ENCODE measurements at regions not wholly inside any gene's neighbourhood (a gene's known extent, or its start where the extent isn't known, plus 50 kb on each side); places are given as distances from the start of the nearest gene placed in this dataset.

- CTCF ChIA-PET = no interaction called here
- TF ChIP-seq FOXK2 (IDR thresholded peaks at IDR 0.05) (no peak), FOXA1 (IDR thresholded peaks at IDR 0.05) (no peak), TARDBP (IDR thresholded peaks at IDR 0.05) (no peak), ARNT (IDR thresholded peaks at IDR 0.05) (no peak), L3MBTL2 (conservative IDR thresholded peaks at IDR 0.05) (no peak), HDGF (IDR thresholded peaks at IDR 0.05; ENCODE audit: borderline replicate concordance) (no peak), ELF4 (IDR thresholded peaks at IDR 0.05) (no peak), ZNF384 (IDR thresholded peaks at IDR 0.05) (no peak), SUZ12 (IDR thresholded peaks at IDR 0.05) (no peak), NFRKB (IDR thresholded peaks at IDR 0.05) (no peak)
- POLR2A ChIA-PET = no interaction called here
- no peak for DNase-seq (ENCODE audit: extremely low spot score)
These were observed 97.9 kb upstream of the IL6 start for GRCh38 chr7:22629056-22629455.

GRCh38 chr7:22628112-22628511 lies 98.9 kb upstream of the IL6 start:
- DNase-seq (ENCODE audit: extremely low spot score) = no peak
- ChIA-PET CTCF (interaction anchor here (0.7 kb wide), 1 partner anchor 1778 kb away, joined by 3 read pairs; no protein-coding TSS in a partner anchor), POLR2A (no interaction called here)
- TF ChIP-seq FOXK2 (IDR thresholded peaks at IDR 0.05) (no peak), HDGF (IDR thresholded peaks at IDR 0.05; ENCODE audit: borderline replicate concordance) (no peak), FOXM1 (IDR thresholded peaks at IDR 0.05; ENCODE audit: borderline replicate concordance) (no peak), ZNF384 (IDR thresholded peaks at IDR 0.05) (no peak), PKNOX1 (IDR thresholded peaks at IDR 0.05) (no peak), BHLHE40 (IDR thresholded peaks at IDR 0.05; ENCODE audit: borderline replicate concordance) (no peak), CTBP1 (IDR thresholded peaks at IDR 0.05; ENCODE audit: borderline replicate concordance) (no peak), SUZ12 (IDR thresholded peaks at IDR 0.05) (no peak), FOXA1 (IDR thresholded peaks at IDR 0.05) (no peak), ELF4 (IDR thresholded peaks at IDR 0.05) (no peak), ARNT (IDR thresholded peaks at IDR 0.05) (no peak), L3MBTL2 (conservative IDR thresholded peaks at IDR 0.05) (no peak), TARDBP (IDR thresholded peaks at IDR 0.05) (no peak), LEF1 (IDR thresholded peaks at IDR 0.05; ENCODE audit: borderline replicate concordance) (no peak)

- ChIA-PET CTCF (no interaction called here), POLR2A (no interaction called here)
- no peak for DNase-seq (ENCODE audit: extremely low spot score)
- TF ChIP-seq FOXK2 (IDR thresholded peaks at IDR 0.05) (no peak), LEF1 (IDR thresholded peaks at IDR 0.05; ENCODE audit: borderline replicate concordance) (no peak), ZNF384 (IDR thresholded peaks at IDR 0.05) (no peak), ARNT (IDR thresholded peaks at IDR 0.05) (no peak), CTBP1 (IDR thresholded peaks at IDR 0.05; ENCODE audit: borderline replicate concordance) (no peak), FOXA1 (IDR thresholded peaks at IDR 0.05) (no peak), HDGF (IDR thresholded peaks at IDR 0.05; ENCODE audit: borderline replicate concordance) (no peak), BHLHE40 (IDR thresholded peaks at IDR 0.05; ENCODE audit: borderline replicate concordance) (no peak), L3MBTL2 (conservative IDR thresholded peaks at IDR 0.05) (no peak), SUZ12 (IDR thresholded peaks at IDR 0.05) (no peak), SP1 (IDR thresholded peaks at IDR 0.05) (no peak), PKNOX1 (IDR thresholded peaks at IDR 0.05) (no peak), FOXM1 (IDR thresholded peaks at IDR 0.05; ENCODE audit: borderline replicate concordance) (no peak), NFRKB (IDR thresholded peaks at IDR 0.05) (no peak)
These were observed 99.9 kb upstream of the IL6 start for GRCh38 chr7:22627136-22627535.

GRCh38 chr7:22625251-22625650 lies 101.7 kb upstream of the IL6 start:
- ChIA-PET CTCF (no interaction called here), POLR2A (no interaction called here)
- TF ChIP-seq HDGF (IDR thresholded peaks at IDR 0.05; ENCODE audit: borderline replicate concordance) = no peak
- TF ChIP-seq L3MBTL2 (conservative IDR thresholded peaks at IDR 0.05) = no peak
- no peak for TF ChIP-seq NFRKB (IDR thresholded peaks at IDR 0.05)
- TF ChIP-seq ARNT (IDR thresholded peaks at IDR 0.05) = no peak
- TF ChIP-seq SP1 (IDR thresholded peaks at IDR 0.05) = no peak
- no peak for TF ChIP-seq TARDBP (IDR thresholded peaks at IDR 0.05)
- no peak for TF ChIP-seq ELF4 (IDR thresholded peaks at IDR 0.05)
- no peak for TF ChIP-seq FOXM1 (IDR thresholded peaks at IDR 0.05; ENCODE audit: borderline replicate concordance)
- no peak for TF ChIP-seq FOXK2 (IDR thresholded peaks at IDR 0.05)
- no peak for TF ChIP-seq BHLHE40 (IDR thresholded peaks at IDR 0.05; ENCODE audit: borderline replicate concordance)
- no peak for TF ChIP-seq CTBP1 (IDR thresholded peaks at IDR 0.05; ENCODE audit: borderline replicate concordance)
- TF ChIP-seq PKNOX1 (IDR thresholded peaks at IDR 0.05) = no peak
- TF ChIP-seq SUZ12 (IDR thresholded peaks at IDR 0.05) = no peak
- TF ChIP-seq ZNF384 (IDR thresholded peaks at IDR 0.05) = no peak
- no peak for TF ChIP-seq LEF1 (IDR thresholded peaks at IDR 0.05; ENCODE audit: borderline replicate concordance)
- no peak for TF ChIP-seq FOXA1 (IDR thresholded peaks at IDR 0.05)
- no peak for DNase-seq (ENCODE audit: extremely low spot score)

GRCh38 chr7:22624781-22625180 lies 102.2 kb upstream of the IL6 start:
- ChIA-PET POLR2A (no interaction called here), CTCF (interaction anchor here (0.7 kb wide), 1 partner anchor 47 kb away, joined by 3 read pairs; no protein-coding TSS in a partner anchor)
- TF ChIP-seq ELF4 (IDR thresholded peaks at IDR 0.05) (no peak), FOXA1 (IDR thresholded peaks at IDR 0.05) (no peak), FOXK2 (IDR thresholded peaks at IDR 0.05) (no peak), PKNOX1 (IDR thresholded peaks at IDR 0.05) (no peak), HDGF (IDR thresholded peaks at IDR 0.05; ENCODE audit: borderline replicate concordance) (no peak), LEF1 (IDR thresholded peaks at IDR 0.05; ENCODE audit: borderline replicate concordance) (no peak), ZNF384 (IDR thresholded peaks at IDR 0.05) (no peak), L3MBTL2 (conservative IDR thresholded peaks at IDR 0.05) (no peak), SUZ12 (IDR thresholded peaks at IDR 0.05) (no peak), SP1 (IDR thresholded peaks at IDR 0.05) (no peak)
- DNase-seq (ENCODE audit: extremely low spot score) = no peak

Data from HEK293T (cell line).